ENCODE measurements at regions not wholly inside any gene's neighbourhood (a gene's known extent, or its start where the extent isn't known, plus 50 kb on each side); places are given as distances from the start of the nearest gene placed in this dataset.

- Histone ChIP-seq H3K36me3 (ENCODE audit: control insufficient read depth, insufficient read depth, low read length) (no peaks in the 10 kb centered on the region), H3K9ac (no peak overlapping the region), H3K27ac (no peak overlapping the region), H3K27me3 (ENCODE audit: control insufficient read depth, insufficient read depth, low read length) (no peaks in the 10 kb centered on the region), H3K4me3 (ENCODE audit: low read depth, low read length) (no peak overlapping the region), H3K9me3 (ENCODE audit: control insufficient read depth, low read length) (no peaks in the 10 kb centered on the region), H3K4me1 (no peaks in the 10 kb centered on the region), H2AFZ (no peak overlapping the region), H3K79me2 (no peaks in the 10 kb centered on the region), H3K4me2 (ENCODE audit: low read length) (no peak overlapping the region)
- no peak for TF ChIP-seq CTCF (IDR thresholded peaks at IDR 0.05)
Observed at GRCh38 chr13:85896516-85897450, 97.6 kb upstream of the SLITRK6 start.

- TF ChIP-seq CTCF (IDR thresholded peaks at IDR 0.05) = no peak
- Histone ChIP-seq H2AFZ (no peak overlapping the region), H3K9ac (no peak overlapping the region), H3K4me1 (no peaks in the 10 kb centered on the region), H3K36me3 (ENCODE audit: control insufficient read depth, insufficient read depth, low read length) (no peaks in the 10 kb centered on the region), H3K4me2 (ENCODE audit: low read length) (no peak overlapping the region), H3K4me3 (ENCODE audit: low read depth, low read length) (no peak overlapping the region), H3K9me3 (ENCODE audit: control insufficient read depth, low read length) (no peaks in the 10 kb centered on the region), H3K27ac (no peak overlapping the region), H3K27me3 (ENCODE audit: control insufficient read depth, insufficient read depth, low read length) (no peaks in the 10 kb centered on the region), H3K79me2 (no peaks in the 10 kb centered on the region)
Observed at GRCh38 chr13:85887406-85887805, 88.2 kb upstream of the SLITRK6 start.

GRCh38 chr13:85879014-85879413, 79.8 kb upstream of the SLITRK6 start:
- no peak for TF ChIP-seq CTCF (IDR thresholded peaks at IDR 0.05)
- H3K9me3 ChIP-seq (ENCODE audit: control insufficient read depth, low read length) = no peaks in the 10 kb centered on the region

GRCh38 chr13:85864963-85865530, 65.8 kb upstream of the SLITRK6 start:
- no peaks in the 10 kb centered on the region for H3K79me2 ChIP-seq
- H3K27me3 ChIP-seq (ENCODE audit: control insufficient read depth, insufficient read depth, low read length) = no peaks in the 10 kb centered on the region
- no peak overlapping the region for H3K4me2 ChIP-seq (ENCODE audit: low read length)
- no peak overlapping the region for H3K4me3 ChIP-seq (ENCODE audit: low read depth, low read length)
- H3K36me3 ChIP-seq (ENCODE audit: control insufficient read depth, insufficient read depth, low read length) = no peaks in the 10 kb centered on the region
- H3K4me1 ChIP-seq = no peaks in the 10 kb centered on the region
- TF ChIP-seq CTCF (IDR thresholded peaks at IDR 0.05) = no peak
- no peak overlapping the region for H3K9ac ChIP-seq
- no peak overlapping the region for H2AFZ ChIP-seq
- H3K9me3 ChIP-seq (ENCODE audit: control insufficient read depth, low read length) = no peaks in the 10 kb centered on the region
- H3K27ac ChIP-seq = no peak overlapping the region

More at GRCh38 chr13:85879014-85879413, 79.8 kb upstream of the SLITRK6 start:
- H3K9ac ChIP-seq = no peak overlapping the region
- H3K4me2 ChIP-seq (ENCODE audit: low read length) = no peak overlapping the region
- no peak overlapping the region for H3K27ac ChIP-seq
- H3K27me3 ChIP-seq (ENCODE audit: control insufficient read depth, insufficient read depth, low read length) = no peaks in the 10 kb centered on the region
- H3K79me2 ChIP-seq = no peaks in the 10 kb centered on the region
- H3K36me3 ChIP-seq (ENCODE audit: control insufficient read depth, insufficient read depth, low read length) = no peaks in the 10 kb centered on the region
- no peak overlapping the region for H3K4me3 ChIP-seq (ENCODE audit: low read depth, low read length)
- H3K4me1 ChIP-seq = no peaks in the 10 kb centered on the region
- no peak overlapping the region for H2AFZ ChIP-seq
